SK-N-SH (cell line): ENCODE measurements at regions not wholly inside any gene's neighbourhood (a gene's known extent, or its start where the extent isn't known, plus 50 kb on each side); places are given as distances from the start of the nearest gene placed in this dataset.

ENCODE experiments used
- SMC3 ChIP-seq: IDR thresholded peaks from 2 replicates; pipeline ENCODE4 v1.6.1; 2012; ENCODE audit warnings: low read depth, low read length, improper control_type of control experiment
- TF ChIP-seq, protein P1 (sequence below): IDR thresholded peaks from 2 replicates; pipeline ENCODE4 v1.6.1; 2012; ENCODE audit warnings: mild to moderate bottlenecking, low read depth, low read length, moderate library complexity

DNA sequence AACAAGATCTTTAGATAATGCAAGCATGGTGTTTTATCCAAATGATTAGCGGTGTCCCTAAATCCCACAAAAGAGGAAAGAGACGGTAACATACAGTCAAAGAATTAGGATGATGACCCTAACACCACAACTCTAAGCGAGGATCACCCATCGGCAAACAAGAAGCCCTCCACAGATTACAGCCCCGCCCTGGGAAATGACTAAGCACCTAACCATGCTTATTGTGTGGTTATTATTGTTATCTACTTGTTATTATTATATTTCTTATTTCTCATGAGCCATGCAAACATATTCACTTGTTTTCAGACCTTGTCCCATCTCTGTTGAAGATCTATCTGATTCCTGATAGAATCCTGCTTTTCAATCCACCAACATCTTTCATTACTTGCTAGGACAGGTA, 651.3 kb downstream of the NYAP2 start:
- TF ChIP-seq, protein P1, sequence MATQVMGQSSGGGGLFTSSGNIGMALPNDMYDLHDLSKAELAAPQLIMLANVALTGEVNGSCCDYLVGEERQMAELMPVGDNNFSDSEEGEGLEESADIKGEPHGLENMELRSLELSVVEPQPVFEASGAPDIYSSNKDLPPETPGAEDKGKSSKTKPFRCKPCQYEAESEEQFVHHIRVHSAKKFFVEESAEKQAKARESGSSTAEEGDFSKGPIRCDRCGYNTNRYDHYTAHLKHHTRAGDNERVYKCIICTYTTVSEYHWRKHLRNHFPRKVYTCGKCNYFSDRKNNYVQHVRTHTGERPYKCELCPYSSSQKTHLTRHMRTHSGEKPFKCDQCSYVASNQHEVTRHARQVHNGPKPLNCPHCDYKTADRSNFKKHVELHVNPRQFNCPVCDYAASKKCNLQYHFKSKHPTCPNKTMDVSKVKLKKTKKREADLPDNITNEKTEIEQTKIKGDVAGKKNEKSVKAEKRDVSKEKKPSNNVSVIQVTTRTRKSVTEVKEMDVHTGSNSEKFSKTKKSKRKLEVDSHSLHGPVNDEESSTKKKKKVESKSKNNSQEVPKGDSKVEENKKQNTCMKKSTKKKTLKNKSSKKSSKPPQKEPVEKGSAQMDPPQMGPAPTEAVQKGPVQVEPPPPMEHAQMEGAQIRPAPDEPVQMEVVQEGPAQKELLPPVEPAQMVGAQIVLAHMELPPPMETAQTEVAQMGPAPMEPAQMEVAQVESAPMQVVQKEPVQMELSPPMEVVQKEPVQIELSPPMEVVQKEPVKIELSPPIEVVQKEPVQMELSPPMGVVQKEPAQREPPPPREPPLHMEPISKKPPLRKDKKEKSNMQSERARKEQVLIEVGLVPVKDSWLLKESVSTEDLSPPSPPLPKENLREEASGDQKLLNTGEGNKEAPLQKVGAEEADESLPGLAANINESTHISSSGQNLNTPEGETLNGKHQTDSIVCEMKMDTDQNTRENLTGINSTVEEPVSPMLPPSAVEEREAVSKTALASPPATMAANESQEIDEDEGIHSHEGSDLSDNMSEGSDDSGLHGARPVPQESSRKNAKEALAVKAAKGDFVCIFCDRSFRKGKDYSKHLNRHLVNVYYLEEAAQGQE, result no peak
- TF ChIP-seq SMC3, result no peak
